Middle frontal gyrus (tissue), 1 donor: ENCODE measurements at regions not wholly inside any gene's neighbourhood (a gene's known extent, or its start where the extent isn't known, plus 50 kb on each side); places are given as distances from the start of the nearest gene placed in this dataset.
"Not testable (repeated sequence)": the region's sequence is repeated elsewhere in the genome, so short reads cannot be mapped to it uniquely, and the experiment has no call there.

Source experiments
- DNase-seq: peaks from one replicate; pipeline ENCODE4 v3.0.0-alpha.2; 2015; ENCODE audit warnings: low spot score; ENCODE audit errors: extremely low spot score

- DNase-seq = no peak
These were observed 247.9 kb downstream of the ZPLD1 start for GRCh38 chr3:102682741-102683140.

GRCh38 chr3:102686792-102687191 is 252.0 kb downstream of the ZPLD1 start:
- DNase-seq = no peak

- no peak for DNase-seq
These were observed 253.2 kb downstream of the ZPLD1 start for GRCh38 chr3:102687851-102688555.

- no peak for DNase-seq
These were observed 253.7 kb downstream of the ZPLD1 start for GRCh38 chr3:102688556-102688930.

GRCh38 chr3:102691507-102691906 is 256.7 kb downstream of the ZPLD1 start:
- DNase-seq = no peak

GRCh38 chr3:102699104-102699818 is 264.4 kb downstream of the ZPLD1 start:
- no peak for DNase-seq

GRCh38 chr3:102699819-102700140 is 265.0 kb downstream of the ZPLD1 start:
- DNase-seq = no peak

GRCh38 chr3:102712896-102713295 is 278.1 kb downstream of the ZPLD1 start:
- no peak for DNase-seq

- no peak for DNase-seq
These were observed 279.8 kb downstream of the ZPLD1 start for GRCh38 chr3:102714567-102714966.

GRCh38 chr3:102715030-102715697 is 280.3 kb downstream of the ZPLD1 start:
- no peak for DNase-seq

- no peak for DNase-seq
These were observed 283.8 kb downstream of the ZPLD1 start for GRCh38 chr3:102718651-102719050.

GRCh38 chr3:102722317-102722716 is 287.5 kb downstream of the ZPLD1 start:
- no peak for DNase-seq

- DNase-seq = no peak
These were observed 292.5 kb downstream of the ZPLD1 start for GRCh38 chr3:102727340-102727739.

- not testable (repeated sequence) for DNase-seq
These were observed 297.8 kb downstream of the ZPLD1 start for GRCh38 chr3:102732581-102732980.

- no peak for DNase-seq
These were observed 299.2 kb downstream of the ZPLD1 start for GRCh38 chr3:102733791-102734563.

GRCh38 chr3:102735311-102735710 is 300.5 kb downstream of the ZPLD1 start:
- DNase-seq = no peak

- DNase-seq = no peak
These were observed 301.6 kb downstream of the ZPLD1 start for GRCh38 chr3:102736288-102736974.

- DNase-seq = no peak
These were observed 302.1 kb downstream of the ZPLD1 start for GRCh38 chr3:102736975-102737304.

- no peak for DNase-seq
These were observed 302.5 kb downstream of the ZPLD1 start for GRCh38 chr3:102737353-102737752.

- no peak for DNase-seq
These were observed 306.3 kb downstream of the ZPLD1 start for GRCh38 chr3:102741105-102741504.

GRCh38 chr3:102741694-102742093 is 306.9 kb downstream of the ZPLD1 start:
- DNase-seq = no peak
